OCI-LY3 (cell line): ENCODE measurements at regions not wholly inside any gene's neighbourhood (a gene's known extent, or its start where the extent isn't known, plus 50 kb on each side); places are given as distances from the start of the nearest gene placed in this dataset.

Experiments
- H2AFZ ChIP-seq: fragments of 200-600, 300-600 bp; shearing (Covaris generic); 2 replicates; pipeline ENCODE4 v1.6.0; 2014; ENCODE audit warnings: antibody characterized with exemption, low read depth, low read length
- H3K27ac ChIP-seq: fragments of 200-600, 300-600 bp; sonication (generic); 2 replicates; pipeline ENCODE4 v1.5.1; 2014; ENCODE audit warnings: mild to moderate bottlenecking, low read length, moderate library complexity, mixed read lengths
- H3K27me3 ChIP-seq: fragments of 200-600, 300-600 bp; sonication (generic); 2 replicates; pipeline ENCODE4 v1.6.1; 2014; ENCODE audit warnings: low read depth, low read length, mixed read lengths
- H3K36me3 ChIP-seq: fragments of 200-600, 300-600 bp; sonication (generic); replicated peaks from 2 replicates; pipeline ENCODE3; 2014; ENCODE audit warnings: low read depth, low read length, mixed read lengths
- H3K4me1 ChIP-seq: fragments of 300-600, 200-600 bp; sonication (generic); 2 replicates; pipeline ENCODE4 v1.6.1; 2014; ENCODE audit warnings: low read length, mixed read lengths
- H3K4me2 ChIP-seq: fragments of 200-600, 300-600 bp; sonication (generic); 2 replicates; pipeline ENCODE4 v1.6.1; 2014; ENCODE audit warnings: low read length, mixed read lengths
- H3K4me3 ChIP-seq: fragments of 300-600, 200-600 bp; sonication (generic); 2 replicates; pipeline ENCODE4 v1.5.1; 2014; ENCODE audit warnings: antibody characterized with exemption, mild to moderate bottlenecking, low read length, moderate library complexity
- H3K79me2 ChIP-seq: fragments of 300-600, 200-600 bp; shearing (Covaris generic); 2 replicates; pipeline ENCODE4 v1.6.1; 2014; ENCODE audit warnings: mild to moderate bottlenecking, low read length, mixed read lengths
- H3K9ac ChIP-seq: fragments of 300-600, 200-600 bp; shearing (Covaris generic); 2 replicates; pipeline ENCODE4 v1.6.0; 2014; ENCODE audit warnings: mild to moderate bottlenecking, low read length, moderate library complexity
- H3K9me3 ChIP-seq: fragments of 200-600, 300-600 bp; shearing (Covaris generic); 2 replicates; pipeline ENCODE4 v1.6.1; 2014; ENCODE audit warnings: low read length, mixed read lengths; ENCODE audit not compliant: insufficient read depth
- H4K20me1 ChIP-seq: fragments of 200-600, 300-600 bp; sonication (generic); 2 replicates; pipeline ENCODE4 v1.6.1; 2016; ENCODE audit warnings: low read length, mixed read lengths; ENCODE audit not compliant: insufficient read depth
- CTCF ChIP-seq: fragments of 200-600, 300-600 bp; sonication (generic); IDR thresholded peaks from 2 replicates; pipeline ENCODE4 v1.5.1; 2014; ENCODE audit warnings: antibody characterized with exemption, low read length, low read depth
- EZH2phosphoT487 ChIP-seq: fragments of 200-600 bp; shearing (Covaris generic); IDR thresholded peaks from 2 replicates; pipeline ENCODE4 v1.6.1; 2018; ENCODE audit warnings: antibody characterized with exemption, mixed run types, low read depth

GRCh38 chr11:122062763-122063162 lies 53.3 kb downstream of the BLID start:
- H3K27me3 ChIP-seq: peaks cover 7% of the 10 kb centered on the region

GRCh38 chr11:122059565-122059964 lies 56.5 kb downstream of the BLID start:
- H3K4me1 ChIP-seq: peaks cover 6% of the 10 kb centered on the region
- no peak overlapping the region for H3K4me2 ChIP-seq
- TF ChIP-seq EZH2phosphoT487: no peak
- TF ChIP-seq CTCF: no peak
- no peak overlapping the region for H3K9ac ChIP-seq
- H3K27me3 ChIP-seq: no peaks in the 10 kb centered on the region
- 0 out of 2 replicates have a peak, but pooled peaks cover 7% of the 10 kb centered on the region for H3K9me3 ChIP-seq
- H3K79me2 ChIP-seq: no peaks in the 10 kb centered on the region
- H2AFZ ChIP-seq: no peak overlapping the region
- no peak overlapping the region for H3K27ac ChIP-seq
- H3K36me3 ChIP-seq: peaks cover 5% of the 10 kb centered on the region
- H3K4me3 ChIP-seq: no peak overlapping the region
- H4K20me1 ChIP-seq: no peaks in the 10 kb centered on the region

More at GRCh38 chr11:122062763-122063162, 53.3 kb downstream of the BLID start:
- TF ChIP-seq CTCF: no peak
- no peak for TF ChIP-seq EZH2phosphoT487
- Histone ChIP-seq H3K4me1 (peaks cover 6% of the 10 kb centered on the region), H3K79me2 (no peaks in the 10 kb centered on the region), H3K27ac (no peak overlapping the region), H4K20me1 (no peaks in the 10 kb centered on the region), H3K36me3 (peaks cover 5% of the 10 kb centered on the region), H3K4me2 (no peak overlapping the region), H2AFZ (no peak overlapping the region), H3K4me3 (no peak overlapping the region), H3K9ac (no peak overlapping the region), H3K9me3 (0 out of 2 replicates have a peak, but pooled peaks cover 7% of the 10 kb centered on the region)

GRCh38 chr11:122050021-122050690 lies 65.9 kb downstream of the BLID start:
- Histone ChIP-seq H2AFZ (no peak overlapping the region), H3K9ac (no peak overlapping the region), H3K9me3 (no peaks in the 10 kb centered on the region), H3K4me3 (no peak overlapping the region), H4K20me1 (no peaks in the 10 kb centered on the region), H3K4me1 (no peaks in the 10 kb centered on the region), H3K36me3 (no peaks in the 10 kb centered on the region), H3K79me2 (no peaks in the 10 kb centered on the region), H3K4me2 (no peak overlapping the region), H3K27ac (no peak overlapping the region), H3K27me3 (no peaks in the 10 kb centered on the region)
- TF ChIP-seq EZH2phosphoT487 (no peak), CTCF (no peak)

GRCh38 chr11:122048401-122048800 lies 67.6 kb downstream of the BLID start:
- no peak overlapping the region for H3K4me2 ChIP-seq
- no peak overlapping the region for H3K4me3 ChIP-seq
- H3K9ac ChIP-seq: no peak overlapping the region
- H4K20me1 ChIP-seq: no peaks in the 10 kb centered on the region
- H3K4me1 ChIP-seq: no peaks in the 10 kb centered on the region
- no peaks in the 10 kb centered on the region for H3K9me3 ChIP-seq
- no peak overlapping the region for H3K27ac ChIP-seq
- TF ChIP-seq CTCF (no peak), EZH2phosphoT487 (no peak)
- H3K27me3 ChIP-seq: peaks cover 8% of the 10 kb centered on the region; the same call in 1 of the 2 replicates
- H3K79me2 ChIP-seq: no peaks in the 10 kb centered on the region
- H3K36me3 ChIP-seq: no peaks in the 10 kb centered on the region
- no peak overlapping the region for H2AFZ ChIP-seq
